ENCODE measurements at regions not wholly inside any gene's neighbourhood (a gene's known extent, or its start where the extent isn't known, plus 50 kb on each side); places are given as distances from the start of the nearest gene placed in this dataset.
"Not testable (repeated sequence)": the region's sequence is repeated elsewhere in the genome, so short reads cannot be mapped to it uniquely, and the experiment has no call there.

- H3K4me3 ChIP-seq (ENCODE audit: low read depth, low read length), result no peak overlapping the region
- TF ChIP-seq, protein P1, sequence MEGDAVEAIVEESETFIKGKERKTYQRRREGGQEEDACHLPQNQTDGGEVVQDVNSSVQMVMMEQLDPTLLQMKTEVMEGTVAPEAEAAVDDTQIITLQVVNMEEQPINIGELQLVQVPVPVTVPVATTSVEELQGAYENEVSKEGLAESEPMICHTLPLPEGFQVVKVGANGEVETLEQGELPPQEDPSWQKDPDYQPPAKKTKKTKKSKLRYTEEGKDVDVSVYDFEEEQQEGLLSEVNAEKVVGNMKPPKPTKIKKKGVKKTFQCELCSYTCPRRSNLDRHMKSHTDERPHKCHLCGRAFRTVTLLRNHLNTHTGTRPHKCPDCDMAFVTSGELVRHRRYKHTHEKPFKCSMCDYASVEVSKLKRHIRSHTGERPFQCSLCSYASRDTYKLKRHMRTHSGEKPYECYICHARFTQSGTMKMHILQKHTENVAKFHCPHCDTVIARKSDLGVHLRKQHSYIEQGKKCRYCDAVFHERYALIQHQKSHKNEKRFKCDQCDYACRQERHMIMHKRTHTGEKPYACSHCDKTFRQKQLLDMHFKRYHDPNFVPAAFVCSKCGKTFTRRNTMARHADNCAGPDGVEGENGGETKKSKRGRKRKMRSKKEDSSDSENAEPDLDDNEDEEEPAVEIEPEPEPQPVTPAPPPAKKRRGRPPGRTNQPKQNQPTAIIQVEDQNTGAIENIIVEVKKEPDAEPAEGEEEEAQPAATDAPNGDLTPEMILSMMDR (IDR thresholded peaks at IDR 0.05; ENCODE audit: low read depth, low read length, missing control alignments), result no peak
- no peak for DNase-seq (ENCODE audit: low read depth)
These were observed 103.1 kb downstream of the VGLL3 start for GRCh38 chr3:86887876-86888275.

DNA sequence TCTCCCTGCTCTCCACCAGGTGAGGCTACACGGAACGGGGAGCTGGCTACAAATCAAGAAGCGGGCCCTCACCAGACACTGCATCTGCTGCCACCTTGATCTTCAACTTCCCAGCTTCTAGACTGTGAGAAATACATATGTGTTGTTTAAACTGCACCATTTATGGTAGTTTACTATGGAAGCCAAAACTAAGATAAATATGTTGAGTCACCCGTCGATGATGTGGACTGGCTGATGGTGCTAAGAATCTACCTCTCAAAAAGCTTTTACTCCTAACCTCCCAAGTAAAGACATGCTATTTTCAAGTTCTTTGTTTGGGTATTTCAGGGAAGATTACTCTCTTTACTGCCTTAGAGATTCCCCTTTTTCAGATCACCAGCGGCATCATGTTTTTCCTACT is 110.9 kb downstream of the VGLL3 start:
- no peak for DNase-seq (ENCODE audit: low read depth)
- H3K4me3 ChIP-seq (ENCODE audit: low read depth, low read length), result no peak overlapping the region
- TF ChIP-seq, protein P1 (IDR thresholded peaks at IDR 0.05; ENCODE audit: low read depth, low read length, missing control alignments), result no peak

- not testable (repeated sequence) for DNase-seq (ENCODE audit: low read depth)
These were observed 114.3 kb downstream of the VGLL3 start for GRCh38 chr3:86876504-86877181.

GRCh38 chr3:86874790-86875189 is 116.2 kb downstream of the VGLL3 start:
- not testable (repeated sequence) for DNase-seq (ENCODE audit: low read depth); H3K4me3 ChIP-seq (ENCODE audit: low read depth, low read length)

More at GRCh38 chr3:86876504-86877181, 114.3 kb downstream of the VGLL3 start:
- not testable (repeated sequence) for H3K4me3 ChIP-seq (ENCODE audit: low read depth, low read length)

GRCh38 chr3:86869566-86869965 is 121.4 kb downstream of the VGLL3 start:
- TF ChIP-seq, protein P1 (IDR thresholded peaks at IDR 0.05; ENCODE audit: low read depth, low read length, missing control alignments), result no peak
- no peak overlapping the region for H3K4me3 ChIP-seq (ENCODE audit: low read depth, low read length)
- no peak for DNase-seq (ENCODE audit: low read depth)

DNA sequence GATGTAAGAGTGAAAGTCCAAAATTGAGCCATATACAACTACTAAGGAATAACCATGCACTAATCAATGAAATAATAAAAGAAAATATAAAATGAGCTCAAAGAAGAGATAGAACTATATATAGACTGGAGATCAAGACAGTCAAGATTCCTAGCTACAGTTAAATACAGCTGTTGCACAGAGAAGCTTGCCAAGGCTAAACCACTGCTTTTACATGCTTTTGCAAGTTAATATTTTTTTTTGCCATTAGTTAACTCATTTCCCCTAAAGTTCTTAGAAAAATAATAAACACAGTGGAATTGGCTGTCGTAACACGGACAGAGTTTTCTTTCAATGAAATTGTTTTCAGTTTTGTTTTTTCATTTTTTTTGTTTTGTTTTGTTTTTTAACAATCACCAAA is 123.0 kb downstream of the VGLL3 start:
- H3K4me3 ChIP-seq (ENCODE audit: low read depth, low read length), result no peak overlapping the region
- DNase-seq (ENCODE audit: low read depth), result no peak
- TF ChIP-seq, protein P1 (IDR thresholded peaks at IDR 0.05; ENCODE audit: low read depth, low read length, missing control alignments), result no peak

DNA sequence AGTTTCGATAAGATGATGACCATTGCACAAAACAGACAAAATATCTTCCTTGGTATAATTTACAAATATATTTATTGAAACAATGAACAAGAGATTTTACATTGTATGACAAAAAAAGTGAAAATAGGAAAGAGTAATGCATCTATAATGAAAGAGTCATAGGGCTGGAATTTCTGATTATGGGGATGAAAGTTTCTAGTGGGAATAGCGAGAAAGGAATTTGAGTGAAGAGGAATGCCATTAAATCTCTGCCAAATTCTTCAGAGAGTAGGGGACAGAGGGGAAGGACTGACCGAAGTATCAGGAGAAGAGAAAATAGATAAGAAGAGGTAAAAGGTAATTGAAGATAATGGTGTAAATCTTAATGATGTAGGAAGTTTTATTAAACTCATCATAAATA is 125.4 kb downstream of the VGLL3 start:
- TF ChIP-seq, protein P1 (IDR thresholded peaks at IDR 0.05; ENCODE audit: low read depth, low read length, missing control alignments), result no peak
- DNase-seq (ENCODE audit: low read depth), result no peak
- no peak overlapping the region for H3K4me3 ChIP-seq (ENCODE audit: low read depth, low read length)

DNA sequence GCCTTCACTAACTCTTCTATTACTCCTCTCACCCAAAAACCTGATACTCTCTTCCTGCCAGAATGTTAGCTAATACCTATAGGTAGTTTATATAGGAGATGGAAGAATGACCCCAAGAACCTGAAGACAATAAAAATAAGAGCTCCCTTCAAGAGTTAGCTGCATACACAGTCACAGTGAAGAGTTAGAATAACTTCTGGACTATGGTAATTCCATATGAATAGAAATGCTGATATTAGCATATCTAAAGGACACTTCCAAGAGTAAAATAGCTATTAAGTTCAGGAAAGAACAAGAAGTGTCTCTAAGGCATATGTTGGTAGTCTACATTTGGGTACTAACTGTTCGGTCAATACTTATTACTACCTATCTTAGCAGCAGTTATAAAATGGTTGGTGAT is 134.2 kb downstream of the VGLL3 start:
- TF ChIP-seq, protein P1 (IDR thresholded peaks at IDR 0.05; ENCODE audit: low read depth, low read length, missing control alignments), result no peak
- DNase-seq (ENCODE audit: low read depth), result no peak
- no peak overlapping the region for H3K4me3 ChIP-seq (ENCODE audit: low read depth, low read length)

Data from GM12864 (cell line).